ENCODE measurements at regions not wholly inside any gene's neighbourhood (a gene's known extent, or its start where the extent isn't known, plus 50 kb on each side); places are given as distances from the start of the nearest gene placed in this dataset.

- TF ChIP-seq TAF1 (IDR thresholded peaks at IDR 0.05; ENCODE audit: borderline replicate concordance, insufficient read depth, low read length) (no peak), POLR2AphosphoS5 (IDR thresholded peaks at IDR 0.05; ENCODE audit: low read depth, low read length) (no peak)
These were observed 128.4 kb upstream of the SOD1 start for GRCh38 chr21:31530897-31531705.

Measured in PFSK-1 (cell line).